ENCODE measurements at regions not wholly inside any gene's neighbourhood (a gene's known extent, or its start where the extent isn't known, plus 50 kb on each side); places are given as distances from the start of the nearest gene placed in this dataset.
A peak's percentile ranks its signal among the peaks of the same experiment; 100 is the strongest.
"Not testable (repeated sequence)": the region's sequence is repeated elsewhere in the genome, so short reads cannot be mapped to it uniquely, and the experiment has no call there.

- no peak for DNase-seq
These were observed 181.9 kb downstream of the TMEM200A start for GRCh38 chr6:130547723-130548122.

DNA sequence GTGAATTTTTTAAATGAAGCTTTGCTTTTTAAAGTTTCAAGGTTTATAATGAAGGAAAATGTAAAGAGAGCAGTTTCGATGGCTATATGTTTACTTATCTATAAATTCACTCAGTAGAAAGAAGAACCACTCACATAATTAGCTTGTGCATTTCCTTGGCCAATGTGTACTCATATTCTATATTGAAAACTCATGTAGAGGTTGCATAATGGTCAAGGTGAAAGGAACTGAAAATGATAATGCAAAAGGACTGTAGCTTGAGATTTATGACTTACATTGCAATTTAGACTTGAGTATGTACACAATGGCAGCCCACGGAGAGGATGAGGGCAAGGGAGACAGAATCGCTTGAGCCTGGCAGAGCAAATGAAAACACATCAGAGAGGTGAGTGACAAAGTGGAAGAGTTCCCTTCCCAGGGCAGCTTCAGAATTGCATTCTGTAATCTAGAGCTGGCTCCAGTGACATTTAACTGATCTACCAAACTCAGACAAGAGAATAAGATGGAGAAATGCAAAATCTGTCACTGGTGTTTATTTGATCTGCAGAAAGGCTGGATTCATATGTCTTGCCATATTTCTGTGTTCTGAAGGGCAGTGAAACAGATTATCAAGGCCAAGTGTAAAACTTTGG, 191.8 kb downstream of the TMEM200A start:
- DNase-seq = no peak

DNA sequence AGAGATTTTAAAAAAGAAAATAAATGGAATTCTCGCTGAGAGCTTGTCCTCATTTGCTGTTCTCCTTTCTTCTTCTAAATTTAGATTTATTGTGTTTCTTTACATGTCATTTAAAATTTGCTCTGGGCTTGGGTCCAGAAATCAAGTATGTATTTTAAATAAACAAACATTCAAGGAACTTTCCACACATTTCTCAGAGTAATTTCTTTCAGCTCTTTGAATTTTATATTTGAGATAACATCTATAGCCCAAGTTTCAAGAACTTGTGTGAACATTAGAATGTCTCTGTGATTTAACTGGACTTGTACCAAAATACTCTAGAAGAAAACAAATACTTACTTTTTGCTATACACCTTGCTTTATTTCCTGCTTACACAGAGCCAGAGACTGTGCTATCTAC, 192.3 kb downstream of the TMEM200A start:
- no peak for DNase-seq

GRCh38 chr6:130559166-130559565, 193.3 kb downstream of the TMEM200A start:
- no peak for DNase-seq

DNA sequence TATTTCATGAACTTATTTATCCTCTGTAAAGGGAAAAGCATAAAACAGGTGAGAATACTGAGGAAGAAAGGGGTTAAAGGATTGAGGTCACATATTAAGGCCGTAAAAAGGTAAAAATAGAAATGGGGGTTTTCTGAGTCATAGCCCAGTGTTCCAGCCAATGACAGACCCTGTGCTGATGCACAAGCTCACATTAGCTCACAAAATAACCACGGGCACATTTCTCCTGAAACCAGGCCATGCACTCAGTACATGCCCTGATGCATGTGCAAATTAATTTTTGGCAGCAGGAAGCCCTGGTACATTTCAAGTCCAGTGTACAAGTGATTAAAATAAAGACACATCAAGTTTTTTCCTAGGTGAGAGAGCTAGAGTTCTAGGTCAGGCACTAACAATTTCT, 194.4 kb downstream of the TMEM200A start:
- no peak for DNase-seq

DNA sequence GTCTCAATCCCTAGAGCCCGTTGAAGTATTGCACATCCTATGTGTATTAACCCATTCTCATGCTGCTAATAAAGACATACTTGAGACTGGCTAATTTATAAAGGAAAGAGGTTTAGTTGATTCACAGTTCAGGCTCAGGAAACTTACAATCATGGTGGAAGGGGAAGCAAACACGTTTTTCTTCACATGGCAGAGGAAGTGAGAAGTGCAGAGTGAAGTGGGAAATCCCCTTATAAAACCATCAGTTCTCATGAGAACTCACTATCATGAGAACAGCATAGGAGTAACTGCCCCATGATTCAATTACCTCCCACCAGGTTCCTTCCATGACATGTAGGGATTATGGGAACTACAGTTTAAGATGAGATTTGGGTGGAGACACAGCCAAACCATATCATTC, 195.3 kb downstream of the TMEM200A start:
- DNase-seq = not testable (repeated sequence)

DNA sequence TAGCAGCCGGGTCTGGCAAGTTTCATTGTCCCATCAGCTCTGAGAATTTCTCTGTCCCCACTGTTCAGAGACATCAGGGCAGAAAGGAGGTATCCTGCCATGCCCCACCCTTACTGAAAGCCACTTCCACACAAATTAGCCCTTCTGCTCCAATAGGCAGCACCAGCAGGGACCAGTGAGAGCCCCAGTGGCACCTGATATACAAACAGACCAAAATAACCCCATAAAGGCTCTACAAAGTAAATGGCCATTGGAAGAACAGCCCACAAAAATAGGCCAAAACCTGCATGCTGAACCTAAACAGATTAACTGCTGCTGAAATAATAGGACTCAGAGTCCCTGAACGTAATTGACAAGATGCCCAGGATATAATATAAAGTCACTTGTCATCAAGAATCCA, 199.9 kb downstream of the TMEM200A start:
- no peak for DNase-seq

DNA sequence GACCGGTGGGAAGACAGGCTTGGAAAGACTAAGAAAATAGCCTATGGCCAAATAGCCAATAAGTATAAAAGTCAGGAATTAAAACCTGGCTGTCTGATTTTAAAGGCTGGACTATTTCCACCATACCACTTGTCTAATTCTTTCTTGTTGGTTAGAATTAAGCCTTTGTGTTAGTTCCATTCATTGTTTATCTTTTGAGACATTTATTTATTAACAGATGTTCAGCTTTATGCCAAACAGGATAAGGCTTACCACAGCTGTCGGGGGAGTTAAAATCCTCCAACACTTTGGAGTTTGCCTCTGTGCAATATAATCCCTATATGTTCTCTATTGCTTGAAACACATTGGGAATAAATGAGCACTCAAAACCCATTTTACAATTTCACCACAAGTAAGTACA, 208.3 kb downstream of the TMEM200A start:
- no peak for DNase-seq

DNA sequence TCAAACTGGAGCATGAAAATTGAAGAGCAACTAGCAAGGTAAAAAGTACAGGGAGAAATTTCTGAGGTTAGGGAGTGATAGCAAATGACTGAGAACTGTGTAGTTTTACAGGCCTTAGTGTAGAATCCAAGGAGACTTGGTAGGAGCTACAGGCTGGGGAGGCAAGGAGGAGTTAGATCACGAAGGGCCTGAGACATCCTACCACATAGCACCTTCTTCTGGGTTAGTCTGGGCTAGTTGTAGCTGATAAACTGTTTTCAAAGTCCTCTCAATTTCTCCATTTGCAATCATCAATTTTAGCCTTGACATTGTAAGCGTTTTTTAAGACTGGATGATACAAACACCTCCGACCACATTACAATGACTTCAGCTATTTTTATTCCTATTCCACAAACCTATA, 209.7 kb downstream of the TMEM200A start:
- DNase-seq = no peak

- DNase-seq = no peak
These were observed 210.2 kb downstream of the TMEM200A start for GRCh38 chr6:130575971-130576370.

GRCh38 chr6:130577178-130577919, 211.5 kb downstream of the TMEM200A start:
- DNase-seq = no peak

DNA sequence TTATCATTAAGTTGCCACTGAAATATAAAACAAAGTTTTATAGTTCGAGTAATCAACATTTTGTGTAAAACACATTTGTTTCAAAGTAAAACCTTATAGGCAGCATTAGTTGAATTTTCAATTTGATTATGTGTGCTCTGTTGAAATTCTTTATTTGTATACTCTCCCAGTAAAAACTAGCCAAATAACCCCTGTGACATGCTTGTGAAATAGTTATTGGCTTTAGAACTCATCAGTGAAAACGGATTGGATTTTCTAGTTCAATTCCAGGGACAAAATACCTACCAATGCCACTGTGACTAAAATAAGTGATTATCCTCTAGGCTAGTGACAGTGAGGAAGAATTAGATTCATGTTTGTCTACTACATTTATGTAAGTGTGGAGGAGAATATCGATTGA, 212.9 kb downstream of the TMEM200A start:
- DNase-seq = no peak

DNA sequence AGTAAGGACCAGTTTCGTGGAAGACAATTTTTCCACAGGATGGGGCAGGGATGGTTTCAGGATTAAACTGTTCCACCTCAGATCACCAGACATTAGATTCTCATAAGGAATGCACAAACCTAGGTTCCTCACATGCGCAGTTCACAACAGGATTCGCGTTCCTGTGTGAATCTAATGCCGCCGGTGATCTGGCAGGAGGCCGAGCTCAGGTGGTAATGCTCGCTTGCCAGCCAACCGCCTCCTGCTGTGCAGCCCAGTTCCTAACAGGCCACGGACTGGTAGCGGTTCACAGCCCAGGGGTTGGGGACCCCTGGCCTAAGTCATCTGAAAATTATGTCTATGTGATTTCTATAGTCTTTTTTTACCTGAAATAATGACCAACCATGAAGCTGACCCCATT, 217.5 kb downstream of the TMEM200A start:
- no peak for DNase-seq

- no peak for DNase-seq
These were observed 219.8 kb downstream of the TMEM200A start for GRCh38 chr6:130585587-130585986.

DNA sequence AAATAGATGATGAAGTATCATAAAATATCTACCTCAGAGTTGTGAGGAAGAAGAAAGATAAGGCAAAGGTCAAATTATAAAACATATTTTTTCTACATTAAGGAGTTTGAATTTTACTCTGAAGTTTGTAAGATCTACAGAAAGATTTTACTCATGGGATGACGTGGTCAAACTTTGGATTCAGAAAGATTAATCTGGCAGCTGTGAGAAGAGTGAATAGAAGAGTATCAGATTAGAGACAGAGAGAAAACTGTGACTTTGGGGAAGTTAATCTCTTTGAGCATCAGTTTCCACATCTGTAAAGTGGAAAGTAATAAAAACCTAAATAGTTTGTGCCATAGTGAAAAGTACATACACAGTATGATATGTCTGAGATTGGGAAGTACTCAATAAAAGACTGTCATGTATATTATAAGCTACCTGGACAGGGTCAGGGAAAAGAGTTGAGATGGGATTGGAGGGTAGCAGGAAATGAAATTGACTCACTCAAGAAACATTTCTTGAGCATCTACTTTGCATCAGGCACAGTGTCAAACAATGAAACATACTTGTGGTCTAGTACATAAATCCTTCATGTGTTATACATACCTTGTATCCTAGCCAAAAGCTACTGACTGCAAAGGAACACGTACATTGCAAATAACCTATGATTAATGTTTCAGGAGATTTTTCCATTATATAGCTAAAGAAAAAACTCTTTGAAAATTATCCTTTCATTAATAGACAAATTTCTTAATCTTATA, 222.1 kb downstream of the TMEM200A start:
- no peak for DNase-seq

- DNase-seq = no peak
These were observed 227.4 kb downstream of the TMEM200A start for GRCh38 chr6:130593200-130593599.

DNA sequence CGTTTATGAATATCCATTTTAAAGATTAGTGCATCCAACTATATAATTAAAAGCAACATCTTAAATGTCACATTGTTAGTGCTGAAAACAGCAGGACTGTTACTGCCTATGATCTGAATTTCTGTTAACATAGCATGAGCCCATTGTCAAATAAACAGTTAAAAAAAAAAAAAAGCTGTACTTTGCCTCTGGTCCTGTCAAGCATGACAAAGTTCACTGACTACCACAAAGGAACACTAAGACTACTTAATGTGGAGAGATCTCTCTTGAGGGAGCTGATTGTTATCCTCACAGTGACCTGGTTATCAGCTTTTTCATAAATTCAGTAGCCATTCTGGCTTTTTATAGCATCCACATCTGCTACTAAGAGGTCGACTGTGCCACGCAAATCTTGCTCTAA, 228.1 kb downstream of the TMEM200A start:
- DNase-seq = no peak

GRCh38 chr6:130598021-130598989, 228.9 kb upstream of the SMLR1 start:
- DNase-seq = no peak

DNA sequence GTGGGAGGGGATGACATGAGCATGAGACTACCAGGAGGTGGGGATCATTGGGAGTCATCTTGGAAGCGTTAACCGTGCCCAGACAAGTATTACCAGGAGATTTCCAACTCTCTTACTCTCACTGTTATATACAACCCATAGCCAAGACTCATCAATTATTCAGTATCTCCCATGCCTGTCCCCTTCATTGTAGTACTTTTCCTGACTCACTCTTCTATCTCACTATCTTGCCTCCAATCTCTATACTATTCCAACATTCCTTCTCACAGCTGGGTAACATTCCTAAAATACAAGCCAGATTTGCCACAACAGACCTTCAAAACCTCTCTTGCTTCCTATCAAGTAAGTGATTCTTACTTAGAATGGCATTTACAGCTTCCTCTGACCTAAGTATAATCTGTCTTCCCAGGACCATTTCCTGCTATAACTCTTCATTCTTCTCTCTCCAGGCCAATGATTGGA, 226.3 kb upstream of the SMLR1 start:
- DNase-seq = no peak

DNA sequence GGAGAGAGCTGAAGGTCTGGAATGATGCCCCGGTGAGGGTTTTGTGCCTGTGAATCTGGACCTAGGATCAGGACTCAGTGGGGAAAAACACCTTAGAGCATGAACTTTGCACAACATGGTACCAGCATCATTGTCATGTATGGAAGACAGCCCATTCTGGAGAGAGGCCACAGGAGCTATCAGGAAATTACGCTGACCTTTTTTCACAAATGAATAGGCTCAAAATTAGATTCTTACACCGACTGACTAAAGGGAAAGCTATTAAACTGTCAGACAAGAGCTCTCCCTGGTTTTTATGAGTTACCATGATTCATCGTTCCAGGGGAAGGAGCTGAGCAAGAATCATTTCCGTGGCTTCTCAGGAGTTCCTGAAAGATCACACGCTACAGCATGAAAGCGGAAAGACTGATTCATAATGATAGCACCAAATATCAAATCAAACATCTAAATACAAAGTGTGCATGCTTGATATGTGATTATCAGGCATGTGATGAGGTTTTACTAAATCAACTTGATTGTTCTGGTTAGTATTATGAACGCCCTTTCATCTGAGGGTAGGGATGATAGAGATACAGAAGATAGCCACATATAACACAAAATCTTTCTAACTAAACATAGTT, 224.9 kb upstream of the SMLR1 start:
- peak in 8 of 56 donors; percentile 1 to 43 (median 14) for DNase-seq

- DNase-seq = no peak
These were observed 223.8 kb upstream of the SMLR1 start for GRCh38 chr6:130603391-130603790.

All from nucleus accumbens (tissue), 56 donors.